BLaER1 treated with 17β-estradiol and CSF1 and Interleukin-3, amounts not matched to agents 10 nM and 100 nM (cell line): ENCODE measurements at regions not wholly inside any gene's neighbourhood (a gene's known extent, or its start where the extent isn't known, plus 50 kb on each side); places are given as distances from the start of the nearest gene placed in this dataset.

Source experiments
- H3K27ac ChIP-seq, 11 experiments: shearing (Covaris generic); formaldehyde crosslinking; 2 replicates each; pipeline ENCODE4 v1.8.1; 2022
- H3K27me3 ChIP-seq, 11 experiments: shearing (Covaris generic); formaldehyde crosslinking; 2 replicates each; pipeline ENCODE4 v1.8.1; 2022
- H3K36me3 ChIP-seq, 11 experiments: shearing (Covaris generic); formaldehyde crosslinking; 2 replicates each; pipeline ENCODE4 v1.8.1; 2022
- H3K4me1 ChIP-seq, 10 experiments: shearing (Covaris generic); formaldehyde crosslinking; 2 replicates each; pipeline ENCODE4 v1.8.1; 2022
- H3K4me2 ChIP-seq, 11 experiments: shearing (Covaris generic); formaldehyde crosslinking; 2 replicates each; pipeline ENCODE4 v1.8.1; 2022
- H3K4me3 ChIP-seq, 10 experiments: shearing (Covaris generic); formaldehyde crosslinking; 2 replicates each; pipeline ENCODE4 v1.8.1; 2022
- H3K9ac ChIP-seq, 11 experiments: shearing (Covaris generic); formaldehyde crosslinking; 2 replicates each; pipeline ENCODE4 v1.8.1; 2022
- H3K9me3 ChIP-seq, 11 experiments: shearing (Covaris generic); formaldehyde crosslinking; replicated peaks in 1 of 11; 2 replicates each; pipeline ENCODE4 v1.8.1; 2022
- H4K20me1 ChIP-seq, 11 experiments: shearing (Covaris generic); formaldehyde crosslinking; 2 replicates each; pipeline ENCODE4 v1.8.1; 2022
- Cebpa-rat ChIP-seq, 11 experiments: shearing (Covaris generic); IDR thresholded peaks; 2 replicates each; pipeline ENCODE4 v1.8.1; 2022

GRCh38 chr6:137369136-137369535 is 125.1 kb downstream of the OLIG3 start:
- peaks cover 3 to 27% (median 20%) of the 10 kb centered on the region in 10 experiments for H3K4me1 ChIP-seq
- no peak overlapping the region for H3K9ac ChIP-seq
- H3K4me3 ChIP-seq, result no peak overlapping the region
- H3K36me3 ChIP-seq, result no peaks in the 10 kb centered on the region
- H3K9me3 ChIP-seq, result no peaks in the 10 kb centered on the region
- no peak overlapping the region for H3K27ac ChIP-seq
- TF ChIP-seq Cebpa-rat (IDR thresholded peaks at IDR 0.05), result no peak
- no peaks in the 10 kb centered on the region for H4K20me1 ChIP-seq
- H3K27me3 ChIP-seq, result no peaks in the 10 kb centered on the region
- H3K4me2 ChIP-seq, result no peak overlapping the region

- no peak overlapping the region for H3K9ac ChIP-seq
- no peak overlapping the region for H3K4me3 ChIP-seq
- no peaks in the 10 kb centered on the region for H3K27me3 ChIP-seq
- no peaks in the 10 kb centered on the region for H4K20me1 ChIP-seq
- H3K36me3 ChIP-seq, result no peaks in the 10 kb centered on the region
- H3K27ac ChIP-seq, result peak overlapping the region in 1 of 11 experiments; percentile 40; a peak in 2 of 22 replicates
- no peak overlapping the region for H3K4me2 ChIP-seq
- peaks cover 0 to 12% (median 0%) of the 10 kb centered on the region in 11 experiments; a peak in 6 of 22 replicates for H3K9me3 ChIP-seq
- H3K4me1 ChIP-seq, result peaks cover 18 to 36% (median 28%) of the 10 kb centered on the region in 10 experiments
- no peak for TF ChIP-seq Cebpa-rat (IDR thresholded peaks at IDR 0.05)
Observed at GRCh38 chr6:137365707-137366437, 128.3 kb downstream of the OLIG3 start.

DNA sequence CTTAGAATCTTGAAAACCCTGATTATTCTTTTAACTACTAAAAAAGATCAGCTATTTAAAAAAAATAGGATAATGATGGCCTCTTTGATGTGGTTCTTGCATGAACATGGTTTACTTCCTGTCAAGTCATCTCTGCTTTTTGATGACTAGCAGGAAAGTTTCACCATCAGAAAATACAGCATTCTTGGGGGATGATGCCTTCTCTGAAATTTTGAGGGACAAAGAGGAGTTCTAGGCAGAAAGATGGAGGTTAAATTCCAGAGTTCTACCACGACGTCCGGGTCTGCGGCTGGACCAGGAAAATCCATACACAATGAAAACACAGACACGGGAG is 130.4 kb downstream of the OLIG3 start:
- H3K9ac ChIP-seq, result peak overlapping the region in 5 of 11 experiments; percentile 2 to 43 (median 14); a peak in 4 of 22 replicates
- H3K4me1 ChIP-seq, result peaks cover 18 to 25% (median 20%) of the 10 kb centered on the region in 10 experiments
- H3K9me3 ChIP-seq, result peaks cover 0 to 12% (median 0%) of the 10 kb centered on the region in 11 experiments; a peak in 6 of 22 replicates
- no peaks in the 10 kb centered on the region for H3K27me3 ChIP-seq
- no peak overlapping the region; a peak in 1 of 20 replicates for H3K4me3 ChIP-seq
- H3K36me3 ChIP-seq, result no peaks in the 10 kb centered on the region
- H3K4me2 ChIP-seq, result peak overlapping the region; percentile 54 to 76 (median 66); a peak in 21 of 22 replicates
- peak overlapping the region in 9 of 11 experiments; percentile 13 to 74 (median 68); a peak in 18 of 22 replicates for H3K27ac ChIP-seq
- no peaks in the 10 kb centered on the region for H4K20me1 ChIP-seq
- TF ChIP-seq Cebpa-rat (IDR thresholded peaks at IDR 0.05), result no peak

DNA sequence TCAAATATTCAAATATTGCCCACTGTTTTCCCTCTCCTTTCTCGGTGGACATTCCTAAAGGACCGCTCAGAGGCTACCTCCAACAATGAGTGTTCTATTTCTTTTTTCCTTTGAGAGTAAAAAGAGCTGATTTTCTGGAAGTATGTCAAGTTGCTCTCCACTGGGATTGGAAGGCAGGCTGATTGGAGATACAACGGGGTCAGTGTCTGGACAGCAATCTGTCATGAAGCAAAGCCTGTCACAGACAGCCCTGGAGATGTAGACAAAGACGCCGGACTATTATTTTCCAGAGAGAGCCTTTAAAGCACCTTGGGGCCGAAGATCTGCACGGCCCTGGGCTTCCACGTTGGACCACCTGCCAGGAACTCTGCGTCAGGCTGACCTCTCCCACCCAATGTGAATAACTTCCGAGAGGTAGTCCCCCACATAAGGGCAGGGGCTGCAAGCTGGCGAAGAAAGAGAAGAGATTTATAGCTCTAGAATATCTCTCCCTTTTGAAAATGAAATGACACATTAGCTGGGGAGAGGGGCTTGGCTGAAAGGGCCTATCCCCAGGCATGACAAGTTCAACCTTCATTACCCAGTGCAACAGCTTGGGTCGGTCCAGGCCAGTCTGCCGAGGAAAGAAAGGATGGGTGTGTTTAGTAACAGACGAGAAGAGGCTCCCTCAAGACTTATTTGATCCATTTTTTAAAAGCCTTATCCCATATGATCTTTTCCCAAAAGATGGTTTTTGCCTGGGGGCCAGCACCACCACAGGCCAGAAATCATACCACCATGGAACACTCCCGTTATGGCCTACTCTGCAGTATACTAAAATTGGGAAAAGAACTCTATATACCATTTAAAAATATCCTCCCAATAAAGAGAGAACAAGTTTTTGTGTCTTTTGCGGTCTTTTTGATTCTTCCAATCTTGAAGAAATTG is 131.1 kb downstream of the OLIG3 start:
- no peak overlapping the region for H3K4me3 ChIP-seq
- no peaks in the 10 kb centered on the region for H3K36me3 ChIP-seq
- H3K9ac ChIP-seq, result peak overlapping the region in 4 of 11 experiments; percentile 7 to 34 (median 24); a peak in 3 of 22 replicates
- H3K4me2 ChIP-seq, result peak overlapping the region; percentile 54 to 76 (median 66)
- H3K9me3 ChIP-seq, result peaks cover 0 to 12% (median 0%) of the 10 kb centered on the region in 11 experiments; a peak in 6 of 22 replicates
- peak overlapping the region in 8 of 11 experiments; percentile 63 to 74 (median 68); a peak in 16 of 22 replicates for H3K27ac ChIP-seq
- H3K4me1 ChIP-seq, result peaks cover 18 to 25% (median 20%) of the 10 kb centered on the region in 10 experiments
- H3K27me3 ChIP-seq, result no peaks in the 10 kb centered on the region
- no peaks in the 10 kb centered on the region for H4K20me1 ChIP-seq
- no peak for TF ChIP-seq Cebpa-rat (IDR thresholded peaks at IDR 0.05)

DNA sequence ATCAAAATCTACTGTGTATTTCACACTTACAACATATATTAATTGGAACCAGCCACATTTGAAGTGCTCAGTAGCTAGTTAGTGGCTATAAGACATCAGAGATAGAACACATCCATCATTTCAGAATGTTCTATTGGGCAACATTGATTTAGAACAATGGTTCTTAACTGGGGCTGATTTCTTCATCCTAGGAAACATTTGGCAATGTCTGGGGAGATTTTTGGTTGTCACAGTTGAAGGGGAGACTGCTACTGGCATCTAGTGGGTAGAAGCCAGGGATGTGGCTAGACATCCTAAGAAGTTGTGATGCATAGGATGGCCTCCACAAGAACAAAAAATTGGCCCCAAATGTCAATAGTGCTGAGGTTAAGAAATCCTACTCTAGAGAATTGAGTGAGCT is 132.5 kb downstream of the OLIG3 start:
- H4K20me1 ChIP-seq, result no peaks in the 10 kb centered on the region
- TF ChIP-seq Cebpa-rat (IDR thresholded peaks at IDR 0.05), result peak in 3 of 11 experiments; percentile 38 to 42 (median 40); a peak in 3 of 22 replicates
- H3K27me3 ChIP-seq, result no peaks in the 10 kb centered on the region
- H3K9ac ChIP-seq, result no peak overlapping the region
- H3K27ac ChIP-seq, result peak overlapping the region in 2 of 11 experiments; percentile 3 to 5; a peak in 1 of 22 replicates
- peaks cover 18 to 28% (median 24%) of the 10 kb centered on the region in 10 experiments for H3K4me1 ChIP-seq
- peaks cover 0 to 12% (median 0%) of the 10 kb centered on the region in 11 experiments; a peak in 7 of 22 replicates for H3K9me3 ChIP-seq
- H3K4me3 ChIP-seq, result no peak overlapping the region
- H3K36me3 ChIP-seq, result no peaks in the 10 kb centered on the region
- no peak overlapping the region for H3K4me2 ChIP-seq

GRCh38 chr6:137358273-137358672 is 135.9 kb downstream of the OLIG3 start:
- H3K9ac ChIP-seq, result no peak overlapping the region
- H4K20me1 ChIP-seq, result no peaks in the 10 kb centered on the region
- peaks cover 0 to 3% (median 0%) of the 10 kb centered on the region in 11 experiments; a peak in 1 of 22 replicates for H3K36me3 ChIP-seq
- peaks cover 0 to 12% (median 0%) of the 10 kb centered on the region in 11 experiments; a peak in 7 of 22 replicates for H3K9me3 ChIP-seq
- H3K27ac ChIP-seq, result no peak overlapping the region; a peak in 1 of 22 replicates
- no peak overlapping the region for H3K4me3 ChIP-seq
- no peak for TF ChIP-seq Cebpa-rat (IDR thresholded peaks at IDR 0.05)
- H3K4me1 ChIP-seq, result peaks cover 12 to 44% (median 24%) of the 10 kb centered on the region in 10 experiments
- H3K27me3 ChIP-seq, result no peaks in the 10 kb centered on the region
- 0 out of 22 replicates have a peak overlapping the region, but pooled peaks of 1 of the 11 experiments have one; percentile 3 for H3K4me2 ChIP-seq

DNA sequence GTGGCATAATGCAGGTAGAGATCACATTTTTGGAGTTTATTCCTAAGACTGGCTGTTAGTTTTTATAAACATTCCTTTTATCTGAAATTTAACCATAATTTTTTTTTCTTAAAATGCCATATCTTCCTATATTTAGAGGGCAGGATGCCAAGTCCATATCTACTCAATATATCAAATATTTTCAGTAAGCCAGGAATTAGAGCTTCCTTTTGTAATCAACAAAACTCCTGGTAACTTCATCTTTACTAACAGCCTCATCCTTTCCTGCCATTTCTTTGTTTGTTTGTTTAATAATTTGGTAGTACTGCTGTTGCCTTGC is 136.3 kb downstream of the OLIG3 start:
- Histone ChIP-seq H3K36me3 (peaks cover 0 to 3% (median 0%) of the 10 kb centered on the region in 11 experiments; a peak in 1 of 22 replicates), H3K4me2 (peak overlapping the region in 7 of 11 experiments; percentile 2 to 37 (median 10); a peak in 4 of 22 replicates), H3K4me1 (peaks cover 13 to 44% (median 24%) of the 10 kb centered on the region in 10 experiments), H4K20me1 (no peaks in the 10 kb centered on the region), H3K4me3 (no peak overlapping the region), H3K27me3 (no peaks in the 10 kb centered on the region), H3K9me3 (peaks cover 0 to 10% (median 0%) of the 10 kb centered on the region in 11 experiments; a peak in 7 of 22 replicates), H3K9ac (no peak overlapping the region), H3K27ac (no peak overlapping the region; a peak in 1 of 22 replicates)
- TF ChIP-seq Cebpa-rat (IDR thresholded peaks at IDR 0.05), result no peak

GRCh38 chr6:137357263-137357947 is 136.8 kb downstream of the OLIG3 start:
- Histone ChIP-seq H3K4me2 (peak overlapping the region in 8 of 11 experiments; percentile 2 to 37 (median 10); a peak in 7 of 22 replicates), H3K4me3 (no peak overlapping the region), H3K9me3 (peaks cover 0 to 10% (median 0%) of the 10 kb centered on the region in 11 experiments; a peak in 6 of 22 replicates), H3K9ac (no peak overlapping the region), H3K36me3 (peaks cover 0 to 3% (median 0%) of the 10 kb centered on the region in 11 experiments; a peak in 1 of 22 replicates), H3K4me1 (peaks cover 16 to 45% (median 26%) of the 10 kb centered on the region in 10 experiments), H4K20me1 (no peaks in the 10 kb centered on the region), H3K27me3 (no peaks in the 10 kb centered on the region), H3K27ac (no peak overlapping the region)
- TF ChIP-seq Cebpa-rat (IDR thresholded peaks at IDR 0.05), result no peak
